Lung (tissue), 11 donors: ENCODE measurements at regions not wholly inside any gene's neighbourhood (a gene's known extent, or its start where the extent isn't known, plus 50 kb on each side); places are given as distances from the start of the nearest gene placed in this dataset.

Experiments
- ATAC-seq: fragments of 200-7000 bp; cut with Tn5 transposase; one replicate; pipeline ENCODE4 v1.9.1; 2020; ENCODE audit warnings: moderate number of reproducible peaks; ENCODE audit not compliant: insufficient read depth, low FRiP score
- DNase-seq, 3 donors: peaks; one replicate each; pipeline ENCODE4 v3.0.0-alpha.2; 2013 to 2017
- H3K27ac ChIP-seq, 2 donors: one replicate each; pipeline ENCODE4 v1.5.1; 2013; ENCODE audit warnings: mild to moderate bottlenecking in 2 of 2, moderate library complexity in 2 of 2, control low read depth in 1 of 2, inconsistent platforms in 1 of 2, low read depth in 1 of 2, low read length in 1 of 2
- H3K27me3 ChIP-seq, 3 donors: one replicate each; pipeline ENCODE4 v1.5.1; 2013; ENCODE audit warnings: low read length in 2 of 3; ENCODE audit not compliant: control insufficient read depth in 3 of 3, insufficient read depth in 3 of 3
- H3K36me3 ChIP-seq, 4 donors: one replicate each; pipeline ENCODE4 v1.5.1; 2013; ENCODE audit warnings: low read length in 4 of 4, mild to moderate bottlenecking in 1 of 4, moderate library complexity in 1 of 4; ENCODE audit not compliant: control insufficient read depth in 4 of 4, insufficient read depth in 4 of 4
- H3K4me1 ChIP-seq, 5 donors: one replicate each; pipeline ENCODE4 v1.5.1; 2013; ENCODE audit warnings: low read length in 5 of 5, mild to moderate bottlenecking in 2 of 5, moderate library complexity in 1 of 5; ENCODE audit not compliant: control insufficient read depth in 5 of 5, insufficient read depth in 5 of 5
- H3K4me3 ChIP-seq: one replicate; pipeline ENCODE4 v1.5.1; 2013; ENCODE audit warnings: mild to moderate bottlenecking, control low read depth, moderate library complexity
- H3K9ac ChIP-seq, 2 donors: one replicate each; pipeline ENCODE4 v1.5.1; 2013; ENCODE audit warnings: low read length in 2 of 2, control low read depth in 1 of 2; ENCODE audit not compliant: insufficient read depth in 1 of 2
- H3K9me3 ChIP-seq, 4 donors: one replicate each; pipeline ENCODE4 v1.5.1; 2013; ENCODE audit warnings: low read length in 3 of 4, mild to moderate bottlenecking in 1 of 4, moderate library complexity in 1 of 4; ENCODE audit not compliant: control insufficient read depth in 4 of 4, insufficient read depth in 3 of 4
- CTCF ChIP-seq: IDR thresholded peaks from 2 replicates; pipeline ENCODE4 v1.5.1; 2012; ENCODE audit warnings: mild to moderate bottlenecking; ENCODE audit errors: control extremely low read depth, extremely low read depth
- WGBS, 2 donors: extraction: QIAGEN DNeasy Blood & Tissue Kit; methylation state at CpG; one replicate each; pipeline ENCODE4 v1.1.7; 2013; 5-methylcytosine and 5-hydroxymethylcytosine counted together
- donor health status: control.
- donor health status: control.
- donor health status: Bipolar disorder and iron deficiency.
- donor health status: healthy.
- donor health status: DM: yes; HTN: yes; CAD: no.

DNA sequence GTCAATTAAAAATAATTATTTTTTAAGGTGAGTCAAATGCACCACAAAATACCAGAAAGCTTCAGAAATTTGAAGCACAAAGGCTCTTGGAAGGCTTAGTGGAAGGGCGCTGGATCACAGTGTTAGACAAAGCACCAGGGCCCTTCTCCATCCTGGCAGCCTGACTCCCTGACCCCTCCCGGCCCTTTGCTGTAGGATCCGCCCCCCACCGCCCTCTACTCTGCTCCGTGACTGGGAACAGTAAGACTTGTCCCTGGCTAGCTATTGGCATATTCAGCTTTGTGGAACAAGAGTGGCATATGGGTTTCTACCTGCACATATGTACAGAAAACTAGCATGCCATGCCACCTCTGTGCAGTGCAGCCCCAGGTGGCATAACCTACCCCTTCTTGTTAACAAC, 222.1 kb downstream of the SYK start:
- no peaks in the 10 kb centered on the region for H3K4me1 ChIP-seq
- H3K27ac ChIP-seq, result no peak overlapping the region
- 90 to 91% methylated on average over 5 of the region's 5 CpGs for WGBS, 2 donors
- TF ChIP-seq CTCF, result no peak
- H3K9ac ChIP-seq, result no peak overlapping the region
- ATAC-seq, result no peak
- peaks cover 0 to 5% (median 4%) of the 10 kb centered on the region in 4 donors for H3K9me3 ChIP-seq
- no peaks in the 10 kb centered on the region for H3K36me3 ChIP-seq
- DNase-seq, result no peak
- H3K4me3 ChIP-seq, result no peak overlapping the region
- H3K27me3 ChIP-seq, result no peaks in the 10 kb centered on the region

DNA sequence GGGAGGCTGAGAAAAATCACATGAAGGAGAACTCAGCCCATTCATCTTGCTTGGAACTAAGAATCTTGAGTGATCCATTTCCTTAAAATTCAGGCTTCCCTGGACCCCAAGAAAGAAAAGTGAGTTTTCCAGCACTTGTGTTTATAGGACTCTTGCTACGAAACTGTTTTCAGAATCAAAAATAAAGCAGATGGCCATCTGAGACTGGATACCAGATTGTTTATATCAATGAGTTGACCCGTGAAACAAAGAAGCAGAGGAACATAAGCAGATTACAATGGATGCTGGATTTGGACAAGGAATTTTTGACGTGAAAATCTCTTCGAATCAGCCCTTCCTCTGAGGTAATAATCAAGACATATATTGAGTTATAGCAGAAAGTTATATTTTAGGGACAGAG, 223.2 kb downstream of the SYK start:
- ATAC-seq (no peak), DNase-seq (no peak)
- Histone ChIP-seq H3K4me3 (no peak overlapping the region), H3K27ac (no peak overlapping the region), H3K4me1 (no peaks in the 10 kb centered on the region), H3K36me3 (no peaks in the 10 kb centered on the region), H3K9me3 (peaks cover 0 to 5% (median 0%) of the 10 kb centered on the region in 4 donors), H3K9ac (no peak overlapping the region), H3K27me3 (no peaks in the 10 kb centered on the region)
- TF ChIP-seq CTCF, result no peak
- WGBS, 2 donors, result 76 to 88% methylated on average over 4 of the region's 4 CpGs

GRCh38 chr9:91025856-91026255, 224.2 kb downstream of the SYK start:
- ATAC-seq, result no peak
- Histone ChIP-seq H3K36me3 (no peaks in the 10 kb centered on the region), H3K4me3 (no peak overlapping the region), H3K27ac (no peak overlapping the region), H3K4me1 (no peaks in the 10 kb centered on the region), H3K9ac (no peak overlapping the region), H3K9me3 (peaks cover 0 to 5% (median 0%) of the 10 kb centered on the region in 4 donors), H3K27me3 (no peaks in the 10 kb centered on the region)
- WGBS, 2 donors, result 86 to 92% methylated on average over 4 of the region's 4 CpGs
- no peak for TF ChIP-seq CTCF
- no peak for DNase-seq

DNA sequence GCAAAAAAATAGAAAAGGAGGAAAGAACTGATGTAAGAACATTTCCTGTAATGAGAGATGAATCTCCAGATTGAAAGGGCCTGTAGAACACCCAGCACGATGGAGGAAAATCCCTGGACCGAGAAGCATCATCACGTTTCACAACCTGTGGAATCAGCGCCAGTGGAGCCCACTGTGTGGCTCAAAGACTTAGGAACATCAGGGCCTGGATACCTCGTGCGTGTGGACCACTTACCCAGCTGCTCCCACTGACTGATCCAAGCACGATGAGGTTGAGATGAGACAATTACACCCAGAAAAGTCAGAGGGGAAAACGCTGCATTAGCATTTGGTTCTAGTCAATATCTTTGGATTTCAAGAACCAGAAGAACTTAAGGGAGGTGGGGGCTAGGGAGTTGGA, 224.6 kb downstream of the SYK start:
- no peaks in the 10 kb centered on the region for H3K36me3 ChIP-seq
- H3K9ac ChIP-seq, result no peak overlapping the region
- no peak for TF ChIP-seq CTCF
- H3K9me3 ChIP-seq, result peaks cover 0 to 5% (median 0%) of the 10 kb centered on the region in 4 donors
- no peak overlapping the region for H3K4me3 ChIP-seq
- H3K27ac ChIP-seq, result no peak overlapping the region
- no peaks in the 10 kb centered on the region for H3K4me1 ChIP-seq
- no peaks in the 10 kb centered on the region for H3K27me3 ChIP-seq
- ATAC-seq (no peak), DNase-seq (no peak)
- WGBS, 2 donors, result 78 to 85% methylated on average over 8 of the region's 8 CpGs
